ENCODE measurements at regions not wholly inside any gene's neighbourhood (a gene's known extent, or its start where the extent isn't known, plus 50 kb on each side); places are given as distances from the start of the nearest gene placed in this dataset.

DNA sequence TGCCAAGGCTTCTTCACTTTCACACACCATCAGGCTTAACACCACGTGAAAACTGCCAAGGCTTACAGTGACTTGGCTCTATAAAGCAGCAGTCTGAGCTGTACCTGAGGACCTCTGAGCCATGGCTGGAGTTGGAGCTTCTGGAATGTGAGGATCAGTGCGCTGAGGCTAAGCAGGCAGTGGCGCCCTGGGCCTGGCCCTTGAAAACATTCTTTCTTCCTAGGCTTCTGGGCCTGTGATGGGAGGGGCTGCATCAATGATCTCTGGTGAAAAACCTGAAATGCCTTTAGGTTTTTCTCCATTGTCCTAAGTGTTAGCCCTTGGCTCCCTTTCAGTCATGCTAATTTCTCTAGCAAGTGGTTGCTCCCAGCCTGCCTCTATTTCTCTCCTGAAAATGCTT, 192.5 kb upstream of the PCDH20 start:
- no peak overlapping the region for H3K27ac ChIP-seq
- TF ChIP-seq ZFX (IDR thresholded peaks at IDR 0.05; ENCODE audit: borderline replicate concordance), result no peak
- TF ChIP-seq, protein P1, sequence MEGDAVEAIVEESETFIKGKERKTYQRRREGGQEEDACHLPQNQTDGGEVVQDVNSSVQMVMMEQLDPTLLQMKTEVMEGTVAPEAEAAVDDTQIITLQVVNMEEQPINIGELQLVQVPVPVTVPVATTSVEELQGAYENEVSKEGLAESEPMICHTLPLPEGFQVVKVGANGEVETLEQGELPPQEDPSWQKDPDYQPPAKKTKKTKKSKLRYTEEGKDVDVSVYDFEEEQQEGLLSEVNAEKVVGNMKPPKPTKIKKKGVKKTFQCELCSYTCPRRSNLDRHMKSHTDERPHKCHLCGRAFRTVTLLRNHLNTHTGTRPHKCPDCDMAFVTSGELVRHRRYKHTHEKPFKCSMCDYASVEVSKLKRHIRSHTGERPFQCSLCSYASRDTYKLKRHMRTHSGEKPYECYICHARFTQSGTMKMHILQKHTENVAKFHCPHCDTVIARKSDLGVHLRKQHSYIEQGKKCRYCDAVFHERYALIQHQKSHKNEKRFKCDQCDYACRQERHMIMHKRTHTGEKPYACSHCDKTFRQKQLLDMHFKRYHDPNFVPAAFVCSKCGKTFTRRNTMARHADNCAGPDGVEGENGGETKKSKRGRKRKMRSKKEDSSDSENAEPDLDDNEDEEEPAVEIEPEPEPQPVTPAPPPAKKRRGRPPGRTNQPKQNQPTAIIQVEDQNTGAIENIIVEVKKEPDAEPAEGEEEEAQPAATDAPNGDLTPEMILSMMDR (IDR thresholded peaks at IDR 0.05), result no peak

DNA sequence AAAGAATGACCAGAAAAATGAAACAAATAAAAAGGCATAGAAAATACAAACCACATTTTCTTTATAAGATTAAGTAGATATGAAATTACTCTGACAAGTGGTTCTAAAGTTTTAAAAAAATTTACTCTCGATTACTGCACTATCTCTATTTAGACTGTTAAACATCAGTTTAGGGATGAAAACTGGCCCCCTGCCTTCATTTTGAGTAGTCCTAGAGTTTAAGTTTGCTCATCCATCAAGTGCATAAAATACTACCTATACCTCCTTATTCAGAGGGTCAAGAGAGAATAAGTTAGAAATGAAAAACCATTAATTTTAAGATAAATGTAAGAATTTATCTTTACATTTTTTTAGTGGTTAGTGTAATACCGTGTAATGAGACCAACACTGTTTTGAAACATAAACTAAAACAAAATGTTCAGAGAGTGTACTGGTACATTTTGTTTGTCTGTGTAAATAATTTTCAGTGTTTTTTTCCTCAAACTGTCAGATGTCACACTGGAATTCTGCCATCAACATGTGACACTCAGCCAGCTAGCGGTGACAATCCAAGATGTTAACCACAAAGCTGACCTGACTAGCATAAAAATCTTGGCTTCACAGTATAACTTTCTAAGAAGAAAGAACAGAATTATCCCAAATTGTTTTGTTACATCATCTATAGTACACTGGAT, 184.8 kb upstream of the PCDH20 start:
- TF ChIP-seq ZFX (IDR thresholded peaks at IDR 0.05; ENCODE audit: borderline replicate concordance), result no peak
- TF ChIP-seq, protein P1 (IDR thresholded peaks at IDR 0.05), result no peak

GRCh38 chr13:61592489-61592888, 176.8 kb upstream of the PCDH20 start:
- TF ChIP-seq ZFX (IDR thresholded peaks at IDR 0.05; ENCODE audit: borderline replicate concordance), result no peak
- TF ChIP-seq, protein P1 (IDR thresholded peaks at IDR 0.05), result no peak
- H3K27ac ChIP-seq, result no peak overlapping the region

More for the DNA sequence above, 184.8 kb upstream of the PCDH20 start:
- no peak overlapping the region for H3K27ac ChIP-seq

- TF ChIP-seq ZFX (IDR thresholded peaks at IDR 0.05; ENCODE audit: borderline replicate concordance), result no peak
- TF ChIP-seq, protein P1 (IDR thresholded peaks at IDR 0.05), result no peak
- no peak overlapping the region for H3K27ac ChIP-seq
Observed at GRCh38 chr13:61575973-61576372, 160.3 kb upstream of the PCDH20 start.

DNA sequence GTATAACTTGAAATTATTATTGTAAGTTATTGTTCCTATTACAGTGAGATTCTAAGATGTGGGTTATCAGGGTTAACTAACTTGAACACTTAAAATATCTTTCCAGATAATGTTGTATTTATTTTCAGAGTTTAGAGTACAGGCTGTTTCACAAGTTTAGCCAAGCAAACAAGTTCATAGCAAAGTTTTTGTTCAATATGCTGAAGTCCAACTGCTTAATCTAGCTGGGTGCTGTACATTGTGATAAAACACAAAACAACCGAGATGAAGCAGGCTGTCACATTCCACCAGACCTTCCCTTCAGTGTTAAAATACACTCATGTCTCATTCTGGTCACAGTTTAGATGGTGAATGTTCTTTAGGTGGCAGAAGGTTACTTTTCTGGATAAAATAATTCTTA, 148.0 kb upstream of the PCDH20 start:
- TF ChIP-seq, protein P1 (IDR thresholded peaks at IDR 0.05), result no peak
- no peak for TF ChIP-seq ZFX (IDR thresholded peaks at IDR 0.05; ENCODE audit: borderline replicate concordance)

DNA sequence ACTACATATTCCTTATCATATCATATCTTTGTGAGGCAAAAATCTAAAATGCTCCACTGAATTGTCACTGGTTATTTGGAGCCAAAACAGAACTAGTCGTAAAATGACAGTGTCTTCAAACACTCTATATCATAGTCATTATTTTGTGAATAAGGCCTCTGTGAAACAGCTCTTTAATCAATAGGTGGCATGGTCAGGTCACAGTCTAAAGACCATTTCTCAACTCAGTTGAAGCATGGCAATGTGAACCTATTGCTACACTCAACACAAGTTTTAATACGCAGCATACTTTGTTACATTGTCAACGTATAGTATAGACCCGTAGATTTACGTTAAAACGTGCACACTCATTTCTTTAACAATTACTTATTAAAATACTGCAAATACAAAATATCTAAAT, 131.3 kb upstream of the PCDH20 start:
- no peak overlapping the region for H3K27ac ChIP-seq
- TF ChIP-seq, protein P1 (IDR thresholded peaks at IDR 0.05), result no peak
- TF ChIP-seq ZFX (IDR thresholded peaks at IDR 0.05; ENCODE audit: borderline replicate concordance), result no peak

More for the DNA sequence above, 148.0 kb upstream of the PCDH20 start:
- H3K27ac ChIP-seq, result no peak overlapping the region

DNA sequence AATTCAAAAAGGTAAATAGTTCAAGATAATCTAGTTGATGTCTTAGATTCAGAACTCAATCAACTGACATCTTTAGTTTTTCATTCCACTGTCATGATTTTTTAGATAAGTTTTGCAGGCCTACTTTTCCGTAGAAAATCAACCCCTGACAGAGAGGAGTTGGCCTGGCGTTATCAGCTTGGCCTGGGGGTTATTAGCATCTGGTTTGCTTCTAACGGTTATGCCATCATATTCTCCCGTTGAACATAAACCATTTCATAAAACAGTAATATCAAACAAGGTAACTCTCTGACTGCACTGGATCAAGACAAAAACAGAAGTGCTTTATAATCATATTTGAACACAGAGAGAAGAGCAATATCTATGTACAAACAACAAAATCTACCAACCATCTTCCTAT, 130.8 kb upstream of the PCDH20 start:
- TF ChIP-seq ZFX (IDR thresholded peaks at IDR 0.05; ENCODE audit: borderline replicate concordance), result no peak
- TF ChIP-seq, protein P1 (IDR thresholded peaks at IDR 0.05), result no peak
- H3K27ac ChIP-seq, result no peak overlapping the region

Measured in 22Rv1 (cell line).